T-helper 17 cell (primary cell): ENCODE measurements at regions not wholly inside any gene's neighbourhood (a gene's known extent, or its start where the extent isn't known, plus 50 kb on each side); places are given as distances from the start of the nearest gene placed in this dataset.

Source experiments
- ATAC-seq: fragments of 150-1000 bp; cut with Tn5 transposase; 2 replicates; pipeline ENCODE4 v1.10.0; 2021; ENCODE audit warnings: mild to moderate bottlenecking, moderate library complexity
- DNase-seq, 3 donors: peaks; one replicate each; pipeline versions ENCODE4 v3.0.0 to v3.0.0-alpha.2; 2020 to 2021
- H3K9me3 ChIP-seq: one replicate; pipeline ENCODE4 v1.7.0; 2013; ENCODE audit warnings: low read length, mild to moderate bottlenecking; ENCODE audit not compliant: control insufficient read depth, poor library complexity, severe bottlenecking
- H3K27ac Mint-ChIP-seq: one replicate; pipeline ENCODE4 v1.8.0; 2022; ENCODE audit warnings: mild to moderate bottlenecking, moderate library complexity, mixed read lengths
- H3K27me3 Mint-ChIP-seq: one replicate; pipeline ENCODE4 v1.8.0; 2022; ENCODE audit warnings: mixed read lengths
- H3K36me3 Mint-ChIP-seq: one replicate; pipeline ENCODE4 v1.8.0; 2022; ENCODE audit warnings: low read depth, mixed read lengths
- H3K4me1 Mint-ChIP-seq: one replicate; pipeline ENCODE4 v1.8.0; 2022; ENCODE audit warnings: mild to moderate bottlenecking, mixed read lengths
- H3K4me3 Mint-ChIP-seq: one replicate; pipeline ENCODE4 v1.8.0; 2022; ENCODE audit warnings: mild to moderate bottlenecking, moderate library complexity, mixed read lengths

GRCh38 chr9:126556560-126557250 lies 57.0 kb upstream of the LMX1B start:
- H3K27ac Mint-ChIP-seq: no peak overlapping the region
- H3K4me3 Mint-ChIP-seq: no peak overlapping the region
- peaks cover 3% of the 10 kb centered on the region for H3K36me3 Mint-ChIP-seq
- peaks cover 5% of the 10 kb centered on the region for H3K4me1 Mint-ChIP-seq
- ATAC-seq (no peak), DNase-seq (no peak)
- H3K9me3 ChIP-seq: no peaks in the 10 kb centered on the region
- peaks cover 32% of the 10 kb centered on the region for H3K27me3 Mint-ChIP-seq

DNA sequence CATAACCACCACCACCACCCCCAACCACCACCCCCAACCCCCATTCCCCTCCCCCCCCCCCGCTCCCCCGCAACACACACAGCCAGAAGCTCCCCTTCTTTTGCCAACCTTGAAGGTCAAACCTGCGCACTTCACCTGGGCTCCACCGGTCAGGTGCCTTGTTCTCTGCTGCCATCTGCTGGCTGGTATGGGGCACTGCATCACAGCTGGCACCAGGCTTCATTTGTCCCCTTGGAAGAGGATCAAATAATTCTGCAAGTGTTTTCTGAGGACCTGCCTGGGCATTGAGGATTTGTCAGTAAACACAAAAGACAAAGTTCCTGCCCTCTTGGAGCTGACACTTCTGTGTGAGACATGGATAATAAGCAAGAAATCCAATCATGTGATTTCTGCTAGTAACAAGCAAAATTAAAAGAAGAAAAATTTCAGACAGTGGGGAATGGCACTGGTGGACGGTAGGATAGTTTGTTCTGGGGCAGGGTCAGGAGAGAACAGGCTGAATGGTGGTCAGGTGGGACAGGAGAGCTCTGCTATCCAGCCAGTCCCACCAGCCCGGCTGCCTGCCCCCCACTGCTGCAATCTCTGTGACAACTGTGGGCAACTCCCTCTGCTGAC lies 55.6 kb upstream of the LMX1B start:
- peak; percentile 81 for ATAC-seq

GRCh38 chr9:126559296-126559695 lies 54.4 kb upstream of the LMX1B start:
- DNase-seq: no peak
- H3K36me3 Mint-ChIP-seq: peaks cover 5% of the 10 kb centered on the region
- no peak overlapping the region for H3K4me3 Mint-ChIP-seq
- H3K27me3 Mint-ChIP-seq: peaks cover 52% of the 10 kb centered on the region
- ATAC-seq: no peak
- H3K4me1 Mint-ChIP-seq: peaks cover 5% of the 10 kb centered on the region
- H3K27ac Mint-ChIP-seq: no peak overlapping the region
- H3K9me3 ChIP-seq: no peaks in the 10 kb centered on the region

More for the DNA sequence above, 55.6 kb upstream of the LMX1B start:
- Mint-ChIP-seq H3K27ac (no peak overlapping the region), H3K4me1 (peaks cover 5% of the 10 kb centered on the region), H3K36me3 (peaks cover 3% of the 10 kb centered on the region), H3K27me3 (peaks cover 43% of the 10 kb centered on the region), H3K4me3 (no peak overlapping the region)
- DNase-seq: peak; percentile 48 to 64 (median 49)
- H3K9me3 ChIP-seq: no peaks in the 10 kb centered on the region

DNA sequence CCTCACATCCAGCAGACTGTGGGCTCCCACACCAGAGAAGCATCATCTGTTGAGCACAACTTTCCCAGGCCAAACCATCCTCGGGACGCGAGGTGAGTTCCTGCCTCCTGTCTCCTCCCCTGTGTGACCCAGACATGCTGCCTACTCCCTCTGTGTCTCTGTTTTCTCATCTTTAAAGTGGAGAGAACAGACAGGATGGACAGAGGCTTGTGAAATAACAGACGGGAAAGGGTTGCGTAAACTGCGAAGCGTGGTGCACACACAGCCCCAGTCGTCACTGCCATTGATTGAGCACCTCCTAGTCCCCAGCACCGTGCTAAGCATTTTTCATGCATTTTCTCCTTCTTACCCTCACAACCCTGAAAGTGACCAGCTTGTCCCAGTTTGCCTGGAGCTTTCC lies 52.1 kb upstream of the LMX1B start:
- Mint-ChIP-seq H3K4me3 (no peak overlapping the region), H3K4me1 (peaks cover 5% of the 10 kb centered on the region), H3K27me3 (peaks cover 70% of the 10 kb centered on the region), H3K36me3 (peaks cover 7% of the 10 kb centered on the region), H3K27ac (no peak overlapping the region)
- DNase-seq (no peak), ATAC-seq (no peak)
- H3K9me3 ChIP-seq: no peaks in the 10 kb centered on the region

DNA sequence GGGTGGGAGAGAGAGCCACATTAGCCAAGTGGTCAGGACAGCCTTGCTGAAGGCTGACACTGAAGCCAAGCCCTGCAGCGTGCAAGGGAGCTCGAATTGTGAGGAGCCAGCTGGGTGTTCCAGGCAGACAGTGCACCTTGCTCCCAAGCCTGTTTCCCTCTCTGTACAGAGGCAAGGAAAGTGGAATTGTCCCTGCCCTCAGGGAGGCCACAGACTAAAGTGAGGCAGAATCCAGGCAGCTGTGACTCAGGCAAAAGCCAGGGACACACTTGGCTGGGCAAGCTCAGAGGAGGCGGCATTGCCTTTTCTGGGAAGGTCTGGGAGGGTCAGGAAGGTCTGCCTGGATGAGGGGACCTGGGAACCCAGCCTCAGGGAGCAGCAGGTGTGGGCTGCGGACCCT lies 50.2 kb upstream of the LMX1B start:
- peaks cover 7% of the 10 kb centered on the region for H3K36me3 Mint-ChIP-seq
- H3K4me3 Mint-ChIP-seq: no peak overlapping the region
- H3K9me3 ChIP-seq: no peaks in the 10 kb centered on the region
- peaks cover 75% of the 10 kb centered on the region for H3K27me3 Mint-ChIP-seq
- ATAC-seq (no peak), DNase-seq (no peak)
- H3K27ac Mint-ChIP-seq: no peak overlapping the region
- H3K4me1 Mint-ChIP-seq: peaks cover 2% of the 10 kb centered on the region
